NCI-H1930 (cell line): ENCODE measurements at regions not wholly inside any gene's neighbourhood (a gene's known extent, or its start where the extent isn't known, plus 50 kb on each side); places are given as distances from the start of the nearest gene placed in this dataset.
"Not testable (repeated sequence)": the region's sequence is repeated elsewhere in the genome, so short reads cannot be mapped to it uniquely, and the experiment has no call there.

ENCODE experiments used
- DNase-seq, 2 experiments: peaks; one replicate each; lab custom pipeline; 2025; lab: John Stamatoyannopoulos, UW

GRCh38 chr10:25867321-25867720 is 66.7 kb upstream of the MYO3A start:
- DNase-seq, result no peak

DNA sequence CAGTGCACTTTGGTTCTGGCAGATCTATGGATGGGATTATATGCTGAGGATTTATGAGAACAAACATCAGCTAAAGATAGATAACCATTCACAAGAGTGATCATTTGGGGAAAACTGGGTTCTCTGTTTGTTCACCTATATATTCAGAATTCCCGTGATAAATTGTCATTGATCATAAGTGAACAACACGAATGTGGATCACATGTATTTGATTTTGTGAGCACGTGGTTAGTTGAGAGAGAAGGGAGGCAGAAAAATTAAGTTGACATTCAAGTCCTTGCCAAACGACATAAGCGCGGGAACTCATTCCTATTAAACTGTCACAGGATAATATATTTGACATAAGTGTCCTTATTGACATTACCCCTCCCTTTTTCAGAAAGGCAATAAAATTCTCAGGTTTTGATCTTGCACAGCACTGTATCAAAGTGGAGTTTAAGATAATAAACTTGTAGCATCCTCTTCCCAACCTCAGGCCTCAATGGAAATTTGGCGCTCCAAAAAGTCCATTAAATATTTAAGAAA is 64.9 kb upstream of the MYO3A start:
- no peak for DNase-seq

DNA sequence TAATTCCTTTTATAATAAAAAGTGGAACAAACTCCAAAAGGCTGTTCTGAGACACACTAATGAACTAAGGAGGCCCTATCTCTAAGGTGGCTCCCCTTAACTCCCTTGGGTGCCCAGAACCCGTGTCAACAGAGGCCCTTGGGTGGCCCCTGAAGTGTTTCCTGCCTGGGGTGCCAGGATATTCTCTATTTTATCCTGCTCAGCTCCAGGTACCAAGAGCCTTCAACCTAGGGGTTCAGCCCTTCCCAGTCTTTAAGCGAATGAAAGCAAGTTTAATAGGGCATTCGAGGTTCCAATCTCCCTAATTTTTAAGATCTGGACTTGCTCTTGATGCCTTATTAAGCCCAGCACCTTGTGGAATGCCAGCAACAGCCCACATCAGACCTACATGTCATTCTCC is 64.4 kb upstream of the MYO3A start:
- DNase-seq, result no peak

- not testable (repeated sequence) for DNase-seq
Observed at GRCh38 chr10:25874402-25874801, 59.6 kb upstream of the MYO3A start.

DNA sequence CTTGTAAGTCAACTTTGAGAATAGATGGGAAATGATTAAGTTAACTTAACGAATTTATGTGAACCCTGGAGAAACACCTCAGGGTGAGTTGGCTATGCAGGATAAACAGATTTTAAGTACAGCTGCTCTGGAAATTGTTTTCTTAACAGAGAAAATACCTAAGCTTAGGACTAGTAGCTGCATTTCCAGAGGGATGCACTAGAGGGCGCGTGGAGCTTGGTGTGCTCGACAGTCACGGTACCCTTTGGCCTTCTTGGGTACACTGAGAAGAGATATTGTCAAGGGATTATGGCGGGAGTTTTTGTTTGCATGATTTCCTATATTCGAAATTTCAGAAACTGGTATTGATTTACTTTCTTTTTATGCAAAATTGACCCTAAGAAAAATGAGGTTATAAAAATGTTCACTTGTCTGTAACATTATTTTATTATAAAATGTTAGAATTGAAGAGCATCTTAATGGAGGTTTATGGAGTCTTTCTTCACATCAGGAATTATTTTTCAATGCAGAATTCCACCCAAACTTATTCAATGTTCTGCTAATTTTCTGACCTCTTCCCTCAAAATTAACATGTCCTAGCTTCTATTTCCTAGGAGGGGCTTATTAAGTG is 58.4 kb upstream of the MYO3A start:
- DNase-seq, result peak in 1 of 2 experiments; percentile 9

DNA sequence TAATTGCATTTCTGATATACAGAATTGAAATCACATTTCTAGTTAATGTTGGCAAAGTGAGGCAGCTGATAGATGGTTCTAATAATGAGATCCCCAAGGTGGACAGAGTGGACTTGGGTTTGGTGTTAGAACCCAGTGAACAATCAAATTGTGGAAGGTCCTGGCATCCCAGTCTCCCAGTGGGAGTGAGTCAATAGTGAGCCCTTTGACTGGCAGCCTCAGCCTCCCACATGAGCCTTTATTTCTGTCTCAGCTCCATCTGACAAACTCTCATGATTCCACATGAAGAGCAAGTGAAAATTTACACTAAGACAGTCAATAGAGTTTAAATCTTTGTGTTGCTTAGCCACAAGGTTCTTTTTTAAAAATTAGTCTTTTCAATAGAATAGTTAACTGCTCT is 56.7 kb upstream of the MYO3A start:
- no peak for DNase-seq
